ENCODE measurements at regions not wholly inside any gene's neighbourhood (a gene's known extent, or its start where the extent isn't known, plus 50 kb on each side); places are given as distances from the start of the nearest gene placed in this dataset.
A peak's percentile ranks its signal among the peaks of the same experiment; 100 is the strongest.

DNA sequence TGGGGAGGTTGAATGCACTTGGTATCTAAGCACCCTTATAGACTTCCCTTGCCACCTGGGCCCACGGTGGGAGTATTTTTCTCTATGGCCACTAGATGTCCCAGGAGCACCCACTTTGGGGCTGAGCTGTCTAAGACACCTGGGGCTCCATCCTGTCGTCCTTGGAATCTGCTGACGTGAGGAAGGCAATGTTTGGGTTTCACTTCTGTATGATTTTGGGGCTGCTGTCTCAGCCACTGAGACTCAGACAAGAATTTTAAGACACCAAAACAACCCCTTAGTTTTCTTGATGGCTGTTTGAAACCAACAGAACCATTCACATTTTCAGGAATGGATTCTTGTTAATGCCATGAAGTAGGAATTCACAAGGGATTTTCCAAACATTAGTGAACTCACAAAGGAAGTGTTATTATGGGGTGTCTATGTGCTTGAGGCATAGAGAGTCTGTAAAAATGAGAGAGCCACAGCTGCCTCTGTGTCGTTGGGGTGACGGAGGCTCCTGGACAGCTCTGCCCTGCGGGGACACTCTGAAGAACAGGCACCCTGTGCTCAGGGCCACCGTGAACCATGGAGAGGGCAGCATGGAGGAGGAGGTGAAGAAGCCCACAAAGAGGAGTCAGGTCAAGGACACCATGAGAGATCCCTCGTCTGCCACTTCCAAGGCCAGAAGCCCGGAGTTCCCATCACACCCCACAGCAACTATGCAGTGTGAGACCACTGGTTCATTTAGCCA, 106.8 kb upstream of the SPATA13 start:
- Histone ChIP-seq H3K27me3 (ENCODE audit: control insufficient read depth, insufficient read depth, low read length) (no peaks in the 10 kb centered on the region), H3K36me3 (ENCODE audit: control insufficient read depth, insufficient read depth, low read length) (no peaks in the 10 kb centered on the region), H3K4me3 (ENCODE audit: low read depth, low read length) (no peak overlapping the region)
- TF ChIP-seq, protein P1, sequence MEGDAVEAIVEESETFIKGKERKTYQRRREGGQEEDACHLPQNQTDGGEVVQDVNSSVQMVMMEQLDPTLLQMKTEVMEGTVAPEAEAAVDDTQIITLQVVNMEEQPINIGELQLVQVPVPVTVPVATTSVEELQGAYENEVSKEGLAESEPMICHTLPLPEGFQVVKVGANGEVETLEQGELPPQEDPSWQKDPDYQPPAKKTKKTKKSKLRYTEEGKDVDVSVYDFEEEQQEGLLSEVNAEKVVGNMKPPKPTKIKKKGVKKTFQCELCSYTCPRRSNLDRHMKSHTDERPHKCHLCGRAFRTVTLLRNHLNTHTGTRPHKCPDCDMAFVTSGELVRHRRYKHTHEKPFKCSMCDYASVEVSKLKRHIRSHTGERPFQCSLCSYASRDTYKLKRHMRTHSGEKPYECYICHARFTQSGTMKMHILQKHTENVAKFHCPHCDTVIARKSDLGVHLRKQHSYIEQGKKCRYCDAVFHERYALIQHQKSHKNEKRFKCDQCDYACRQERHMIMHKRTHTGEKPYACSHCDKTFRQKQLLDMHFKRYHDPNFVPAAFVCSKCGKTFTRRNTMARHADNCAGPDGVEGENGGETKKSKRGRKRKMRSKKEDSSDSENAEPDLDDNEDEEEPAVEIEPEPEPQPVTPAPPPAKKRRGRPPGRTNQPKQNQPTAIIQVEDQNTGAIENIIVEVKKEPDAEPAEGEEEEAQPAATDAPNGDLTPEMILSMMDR (IDR thresholded peaks at IDR 0.05; ENCODE audit: insufficient read depth, low read length, poor library complexity, severe bottlenecking), result peak; percentile 84
- peak; percentile 21 for DNase-seq (ENCODE audit: low read depth)

DNA sequence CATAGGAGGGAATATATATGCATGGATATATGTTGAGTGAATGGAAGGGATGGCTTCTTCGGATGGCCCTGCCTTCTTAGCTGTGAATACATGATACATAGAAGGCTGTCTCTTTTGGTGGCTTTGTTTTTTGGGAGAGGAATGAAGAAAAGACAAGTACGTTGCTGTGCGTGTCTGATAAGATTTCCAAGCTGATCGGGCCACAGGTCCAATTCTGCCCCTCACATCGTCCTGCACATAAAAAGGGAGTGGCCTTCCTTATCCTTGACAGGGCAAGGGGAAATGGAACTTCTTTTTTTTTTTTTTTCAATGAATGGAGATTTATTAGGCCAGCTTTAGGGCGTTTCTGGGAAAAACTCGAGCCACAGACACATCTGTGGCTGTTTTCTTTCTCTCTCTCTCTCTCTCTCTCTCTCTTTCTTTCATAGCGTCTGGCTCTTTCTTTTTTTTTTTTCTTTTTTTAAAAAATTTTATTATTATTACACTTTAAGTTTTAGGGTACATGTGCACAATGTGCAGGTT, 103.8 kb upstream of the SPATA13 start:
- no peaks in the 10 kb centered on the region for H3K36me3 ChIP-seq (ENCODE audit: control insufficient read depth, insufficient read depth, low read length)
- no peaks in the 10 kb centered on the region for H3K27me3 ChIP-seq (ENCODE audit: control insufficient read depth, insufficient read depth, low read length)
- H3K4me3 ChIP-seq (ENCODE audit: low read depth, low read length), result no peak overlapping the region

DNA sequence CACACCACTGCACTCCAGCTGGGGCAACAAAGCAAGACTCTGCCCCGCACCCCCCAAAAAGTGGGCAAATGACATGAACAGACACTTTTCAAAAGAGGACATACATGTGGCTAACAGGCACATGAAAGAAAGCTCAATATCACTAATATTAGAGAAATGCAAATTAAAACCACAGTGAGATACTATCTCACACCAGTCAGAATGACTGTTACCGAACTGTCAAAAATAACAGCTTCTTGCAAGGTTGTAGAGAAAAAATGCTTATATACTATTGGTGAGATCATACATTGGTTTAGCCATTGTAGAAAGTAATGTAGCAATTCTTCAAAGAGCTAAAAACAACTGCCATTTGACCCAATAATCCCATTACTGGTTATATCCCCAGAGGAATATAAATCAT, 99.5 kb upstream of the SPATA13 start:
- TF ChIP-seq, protein P1 (IDR thresholded peaks at IDR 0.05; ENCODE audit: insufficient read depth, low read length, poor library complexity, severe bottlenecking), result no peak
- H3K36me3 ChIP-seq (ENCODE audit: control insufficient read depth, insufficient read depth, low read length), result no peaks in the 10 kb centered on the region
- no peaks in the 10 kb centered on the region for H3K27me3 ChIP-seq (ENCODE audit: control insufficient read depth, insufficient read depth, low read length)
- DNase-seq (ENCODE audit: low read depth), result no peak
- H3K4me3 ChIP-seq (ENCODE audit: low read depth, low read length), result no peak overlapping the region

More for the DNA sequence above, 103.8 kb upstream of the SPATA13 start:
- TF ChIP-seq, protein P1 (IDR thresholded peaks at IDR 0.05; ENCODE audit: insufficient read depth, low read length, poor library complexity, severe bottlenecking), result no peak
- DNase-seq (ENCODE audit: low read depth), result no peak

DNA sequence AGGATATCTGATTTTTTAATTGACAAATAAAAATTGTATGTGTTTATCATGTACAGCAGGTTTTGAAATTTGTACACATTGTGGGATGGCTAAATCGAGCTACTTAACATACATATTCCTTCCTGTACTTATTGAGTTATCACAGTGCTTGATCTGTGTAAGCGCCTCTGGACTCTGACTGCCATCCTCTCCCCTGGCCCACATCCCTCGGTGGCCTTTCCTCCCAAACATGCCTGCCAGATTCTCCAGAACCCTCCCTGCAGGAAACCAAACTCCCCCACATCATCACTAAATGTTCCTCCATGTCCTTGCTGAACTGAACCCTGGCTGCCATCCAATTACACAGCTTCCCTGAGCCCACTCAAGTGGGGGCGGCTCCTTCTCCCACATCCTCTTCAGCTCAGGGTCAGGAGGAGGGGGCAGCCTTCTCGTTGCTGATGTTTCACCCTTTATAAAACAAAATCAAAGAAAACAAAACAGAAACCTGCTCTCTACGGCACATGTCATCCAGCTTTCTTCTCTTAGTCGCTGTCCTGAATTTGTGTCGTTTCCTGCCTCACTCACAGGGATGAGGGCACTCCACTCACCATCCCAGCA, 97.1 kb upstream of the SPATA13 start:
- Histone ChIP-seq H3K36me3 (ENCODE audit: control insufficient read depth, insufficient read depth, low read length) (no peaks in the 10 kb centered on the region), H3K27me3 (ENCODE audit: control insufficient read depth, insufficient read depth, low read length) (no peaks in the 10 kb centered on the region), H3K4me3 (ENCODE audit: low read depth, low read length) (no peak overlapping the region)
- DNase-seq (ENCODE audit: low read depth), result no peak
- TF ChIP-seq, protein P1 (IDR thresholded peaks at IDR 0.05; ENCODE audit: insufficient read depth, low read length, poor library complexity, severe bottlenecking), result no peak

DNA sequence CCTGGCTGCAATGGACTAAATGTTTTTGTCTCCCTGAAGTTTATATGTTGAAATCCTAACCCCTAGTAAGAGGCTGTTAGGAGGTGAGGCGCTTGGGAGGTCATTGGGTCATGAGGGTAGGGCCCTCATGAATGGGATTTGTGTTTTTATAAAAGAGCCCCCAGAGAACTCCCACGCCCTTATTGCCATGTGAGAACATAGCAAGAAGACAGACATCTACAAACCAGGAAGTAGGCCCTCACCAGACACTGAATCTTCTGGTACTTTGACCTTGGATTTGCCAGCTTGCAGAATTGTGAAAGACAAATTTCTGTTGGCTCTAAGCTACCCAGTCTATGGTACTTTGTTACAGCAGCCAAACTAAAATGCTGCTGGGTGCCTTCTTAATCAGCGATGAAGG, 96.1 kb upstream of the SPATA13 start:
- no peaks in the 10 kb centered on the region for H3K27me3 ChIP-seq (ENCODE audit: control insufficient read depth, insufficient read depth, low read length)
- H3K36me3 ChIP-seq (ENCODE audit: control insufficient read depth, insufficient read depth, low read length), result no peaks in the 10 kb centered on the region
- no peak overlapping the region for H3K4me3 ChIP-seq (ENCODE audit: low read depth, low read length)
- TF ChIP-seq, protein P1 (IDR thresholded peaks at IDR 0.05; ENCODE audit: insufficient read depth, low read length, poor library complexity, severe bottlenecking), result no peak
- no peak for DNase-seq (ENCODE audit: low read depth)
